BE2C (cell line): ENCODE measurements at regions not wholly inside any gene's neighbourhood (a gene's known extent, or its start where the extent isn't known, plus 50 kb on each side); places are given as distances from the start of the nearest gene placed in this dataset.

Experiments used
- DNase-seq: peaks from one replicate; pipeline ENCODE4 v3.0.0-alpha.2; 2020
- H3K27me3 ChIP-seq: fragments of 250-450 bp; sonication (Bioruptor Pico); 2 replicates; pipeline ENCODE4 v1.5.1; 2020; ENCODE audit warnings: mild to moderate bottlenecking
- H3K36me3 ChIP-seq: fragments of 250-450 bp; sonication (Bioruptor Pico); 2 replicates; pipeline ENCODE4 v1.5.1; 2020; ENCODE audit warnings: mild to moderate bottlenecking
- H3K4me1 ChIP-seq: fragments of 250-450 bp; sonication (Bioruptor Pico); 2 replicates; pipeline ENCODE4 v1.5.1; 2020
- H3K4me3 ChIP-seq: 2 replicates; pipeline ENCODE4 v1.5.1; 2011; ENCODE audit warnings: low read depth, low read length
- H3K9me3 ChIP-seq: fragments of 250-450 bp; sonication (Bioruptor Pico); 2 replicates; pipeline ENCODE4 v1.5.1; 2020
- CTCF ChIP-seq: IDR thresholded peaks from 2 replicates; pipeline ENCODE4 v1.5.1; 2012; ENCODE audit warnings: mild to moderate bottlenecking, low read depth, low read length

GRCh38 chr5:60219921-60220320 is 326.4 kb upstream of the PDE4D start:
- no peaks in the 10 kb centered on the region for H3K9me3 ChIP-seq
- H3K36me3 ChIP-seq, result no peaks in the 10 kb centered on the region
- H3K27me3 ChIP-seq, result no peaks in the 10 kb centered on the region
- no peak overlapping the region for H3K4me3 ChIP-seq
- TF ChIP-seq CTCF, result no peak
- DNase-seq, result no peak
- peaks cover 30% of the 10 kb centered on the region for H3K4me1 ChIP-seq

- Histone ChIP-seq H3K27me3 (no peaks in the 10 kb centered on the region), H3K4me1 (no peaks in the 10 kb centered on the region), H3K4me3 (no peak overlapping the region), H3K36me3 (no peaks in the 10 kb centered on the region), H3K9me3 (no peaks in the 10 kb centered on the region)
- no peak for DNase-seq
- TF ChIP-seq CTCF, result no peak
Measured at GRCh38 chr5:60210810-60211209, 317.3 kb upstream of the PDE4D start.

- Histone ChIP-seq H3K9me3 (no peaks in the 10 kb centered on the region), H3K4me3 (no peak overlapping the region), H3K27me3 (no peaks in the 10 kb centered on the region), H3K4me1 (no peaks in the 10 kb centered on the region), H3K36me3 (no peaks in the 10 kb centered on the region)
- TF ChIP-seq CTCF, result no peak
- no peak for DNase-seq
Measured at GRCh38 chr5:60209146-60209840, 315.8 kb upstream of the PDE4D start.

GRCh38 chr5:60208716-60209115 is 315.2 kb upstream of the PDE4D start:
- Histone ChIP-seq H3K4me3 (no peak overlapping the region), H3K4me1 (no peaks in the 10 kb centered on the region), H3K9me3 (no peaks in the 10 kb centered on the region), H3K27me3 (no peaks in the 10 kb centered on the region), H3K36me3 (no peaks in the 10 kb centered on the region)
- no peak for DNase-seq
- TF ChIP-seq CTCF, result no peak

- no peak for DNase-seq
- no peaks in the 10 kb centered on the region for H3K4me1 ChIP-seq
- no peaks in the 10 kb centered on the region for H3K36me3 ChIP-seq
- H3K9me3 ChIP-seq, result no peaks in the 10 kb centered on the region
- no peaks in the 10 kb centered on the region for H3K27me3 ChIP-seq
- no peak overlapping the region for H3K4me3 ChIP-seq
- TF ChIP-seq CTCF, result no peak
Measured at GRCh38 chr5:60207040-60207439, 313.5 kb upstream of the PDE4D start.

GRCh38 chr5:60206234-60206633 is 312.7 kb upstream of the PDE4D start:
- H3K27me3 ChIP-seq, result no peaks in the 10 kb centered on the region
- H3K36me3 ChIP-seq, result no peaks in the 10 kb centered on the region
- no peaks in the 10 kb centered on the region for H3K4me1 ChIP-seq
- no peak for DNase-seq
- H3K9me3 ChIP-seq, result no peaks in the 10 kb centered on the region
- no peak for TF ChIP-seq CTCF
- H3K4me3 ChIP-seq, result no peak overlapping the region
